ENCODE measurements at regions not wholly inside any gene's neighbourhood (a gene's known extent, or its start where the extent isn't known, plus 50 kb on each side); places are given as distances from the start of the nearest gene placed in this dataset.
"Not testable (repeated sequence)": the region's sequence is repeated elsewhere in the genome, so short reads cannot be mapped to it uniquely, and the experiment has no call there.

DNA sequence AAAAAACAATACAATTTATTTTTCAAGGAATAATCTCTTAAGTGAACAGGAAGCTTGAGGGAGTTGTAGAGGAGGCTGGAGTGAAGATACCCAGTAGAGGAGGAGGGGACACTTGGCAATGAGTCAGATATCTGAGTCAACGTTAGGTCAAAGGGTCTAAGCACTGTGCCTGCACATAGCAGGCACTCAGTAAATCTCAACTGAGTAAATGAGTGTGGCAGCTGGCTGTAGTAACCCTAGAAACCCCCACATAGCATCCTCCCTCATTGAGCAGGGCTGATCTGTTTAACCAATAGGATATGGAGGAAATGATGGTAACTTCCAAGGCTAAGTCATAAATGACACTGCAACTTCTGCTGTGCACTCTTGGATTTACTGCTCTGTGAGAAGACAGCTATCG lies 186.0 kb upstream of the FAM241A start:
- Mint-ChIP-seq H3K27ac (no peak overlapping the region), H3K4me3 (no peak overlapping the region), H3K4me1 (no peaks in the 10 kb centered on the region), H3K27me3 (no peaks in the 10 kb centered on the region), H3K9me3 (ENCODE audit: low read depth) (no peaks in the 10 kb centered on the region), H3K36me3 (ENCODE audit: low read depth) (no peaks in the 10 kb centered on the region)
- ChIA-PET POLR2A (interaction anchor here (0.7 kb wide), 1 partner anchor 11 kb away, joined by 4 read pairs; no protein-coding TSS in a partner anchor), CTCF (no interaction called here)
- DNase-seq (no peak), ATAC-seq (peak; percentile 49)
- intact Hi-C loops (cut with DNase I, micrococcal nuclease): no loop called here

DNA sequence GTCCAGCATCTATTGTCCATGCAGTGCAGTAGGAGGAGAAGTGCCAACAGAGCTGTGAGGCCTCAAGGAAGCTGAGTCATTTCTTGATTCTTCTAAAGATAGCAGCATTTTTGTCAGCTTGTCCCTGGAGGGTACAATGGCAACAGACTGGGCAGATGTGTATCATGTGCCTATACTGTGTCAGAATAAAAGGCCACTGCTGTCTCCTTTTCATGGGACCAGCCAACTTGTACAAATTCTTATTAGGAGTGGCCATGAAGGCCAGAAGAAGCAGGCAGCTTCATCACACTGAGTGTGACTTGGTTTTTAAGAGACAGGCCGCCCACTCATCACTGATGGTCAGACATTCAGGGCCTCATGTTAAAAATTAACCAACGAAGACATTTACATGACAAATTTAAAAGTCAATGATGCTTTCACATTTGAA lies 185.0 kb upstream of the FAM241A start:
- intact Hi-C loops (cut with DNase I, micrococcal nuclease): no loop called here
- H3K27me3 Mint-ChIP-seq: no peaks in the 10 kb centered on the region
- ATAC-seq (no peak), DNase-seq (no peak)
- H3K27ac Mint-ChIP-seq: no peak overlapping the region
- ChIA-PET CTCF (no interaction called here), POLR2A (no interaction called here)
- H3K36me3 Mint-ChIP-seq (ENCODE audit: low read depth): no peaks in the 10 kb centered on the region
- H3K4me1 Mint-ChIP-seq: no peaks in the 10 kb centered on the region
- no peaks in the 10 kb centered on the region for H3K9me3 Mint-ChIP-seq (ENCODE audit: low read depth)
- H3K4me3 Mint-ChIP-seq: no peak overlapping the region

DNA sequence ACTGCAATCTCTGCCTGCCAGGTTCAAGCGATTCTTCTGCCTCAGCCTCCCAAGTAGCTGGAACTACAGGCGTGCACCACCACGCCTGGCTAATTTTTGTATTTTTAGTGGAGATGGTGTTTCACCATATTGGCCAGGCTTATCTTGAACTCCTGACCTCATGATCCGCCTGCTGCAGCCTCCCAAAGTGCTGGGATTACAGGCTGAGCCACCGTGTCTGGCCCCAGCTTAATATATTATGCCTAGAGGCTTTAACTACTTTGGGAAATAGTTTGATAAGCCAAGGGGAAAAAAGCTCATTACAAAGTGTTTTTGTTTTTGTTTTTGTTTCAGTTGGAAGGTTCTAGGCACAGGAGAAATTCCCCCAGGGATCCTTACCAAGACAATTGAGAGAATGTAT lies 184.2 kb upstream of the FAM241A start:
- H3K4me1 Mint-ChIP-seq; H3K27ac Mint-ChIP-seq; CTCF ChIA-PET; H3K9me3 Mint-ChIP-seq (ENCODE audit: low read depth); intact Hi-C loops (cut with DNase I, micrococcal nuclease); POLR2A ChIA-PET; ATAC-seq; H3K36me3 Mint-ChIP-seq (ENCODE audit: low read depth); H3K27me3 Mint-ChIP-seq; DNase-seq; H3K4me3 Mint-ChIP-seq: not testable (repeated sequence)

DNA sequence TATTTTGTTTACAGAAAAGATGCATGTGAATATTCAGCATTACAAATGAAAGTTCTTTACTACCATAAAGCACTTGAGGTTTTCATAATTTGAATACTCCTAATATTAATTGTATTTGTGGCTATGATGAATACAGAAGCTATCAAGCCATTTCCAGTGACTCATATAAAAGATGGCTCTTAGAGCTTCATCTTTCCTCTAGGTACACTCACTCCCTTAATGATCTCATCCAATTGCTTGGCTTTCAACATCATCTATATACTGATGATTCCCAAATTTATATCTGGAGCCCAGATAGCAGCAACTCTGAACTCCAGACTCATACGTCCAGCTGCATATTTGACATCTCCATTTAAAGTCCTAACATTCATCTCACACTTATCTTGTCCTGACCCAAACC lies 183.4 kb upstream of the FAM241A start:
- no peak overlapping the region for H3K4me3 Mint-ChIP-seq
- no peaks in the 10 kb centered on the region for H3K4me1 Mint-ChIP-seq
- ATAC-seq: no peak
- H3K9me3 Mint-ChIP-seq (ENCODE audit: low read depth): no peaks in the 10 kb centered on the region
- no peak overlapping the region for H3K27ac Mint-ChIP-seq
- H3K27me3 Mint-ChIP-seq: no peaks in the 10 kb centered on the region
- ChIA-PET POLR2A (no interaction called here), CTCF (interaction anchor here (0.5 to 0.6 kb wide), 2 partner anchors 100 to 795 kb away, joined by 3 read pairs; no protein-coding TSS in a partner anchor)
- H3K36me3 Mint-ChIP-seq (ENCODE audit: low read depth): no peaks in the 10 kb centered on the region
- intact Hi-C loops (cut with DNase I, micrococcal nuclease): no loop called here
- DNase-seq: no peak

DNA sequence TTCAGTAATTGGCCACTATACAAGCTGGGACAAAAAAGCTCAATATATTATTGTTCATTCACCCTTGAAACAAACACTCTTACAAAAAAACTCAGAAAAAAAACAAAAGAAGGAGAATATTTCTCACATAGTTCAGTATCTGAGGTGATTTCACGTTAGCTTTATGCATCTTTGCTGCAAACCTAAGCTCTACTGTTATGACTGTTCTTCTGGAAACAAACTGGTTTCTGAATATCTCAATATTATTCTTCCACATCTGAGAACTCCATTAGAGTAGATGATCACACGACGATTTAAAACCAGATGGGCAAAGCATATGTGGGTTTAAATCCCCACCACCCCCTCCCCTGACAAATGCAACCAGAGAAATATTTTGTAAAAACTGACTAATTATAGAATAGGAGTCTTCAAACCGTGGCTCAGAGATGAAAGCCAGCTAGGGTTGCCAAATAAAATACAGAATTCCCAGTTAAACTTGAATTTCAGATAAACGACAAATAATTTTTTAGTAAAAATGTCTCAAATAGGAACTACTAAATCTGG lies 182.0 kb upstream of the FAM241A start:
- CTCF ChIA-PET: interaction anchor here (0.6 kb wide), 1 partner anchor 539 kb away, joined by 3 read pairs; no protein-coding TSS in a partner anchor
- intact Hi-C loops (cut with DNase I, micrococcal nuclease): no loop called here

DNA sequence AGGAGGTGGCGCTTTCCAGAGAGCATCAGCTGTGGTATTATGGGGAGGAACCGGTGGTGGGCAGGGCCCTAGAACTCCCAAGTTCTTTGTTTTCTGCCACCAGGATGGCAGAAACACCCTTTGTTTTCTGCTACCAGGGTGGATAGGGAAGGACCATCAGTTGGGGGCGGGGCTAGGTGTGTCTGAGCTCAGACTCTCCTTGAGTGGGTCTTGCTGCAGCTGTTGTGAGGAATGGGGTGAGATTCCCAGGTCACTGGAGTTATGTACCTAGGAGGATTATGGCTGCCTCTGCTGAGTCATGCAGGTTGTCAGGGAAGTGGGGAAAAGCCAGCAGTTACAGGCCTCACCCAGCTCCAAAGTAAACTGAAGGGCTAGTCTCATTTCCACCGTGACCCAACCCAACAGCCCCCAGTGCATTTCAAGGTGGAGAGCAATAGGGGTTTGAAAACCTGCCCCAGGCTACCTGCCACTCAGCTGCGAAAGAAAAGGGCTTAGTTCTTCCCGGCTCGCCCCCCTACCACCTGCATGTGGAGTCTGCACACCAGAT lies 167.8 kb upstream of the FAM241A start:
- DNase-seq (no peak), ATAC-seq (no peak)
- CTCF ChIA-PET: no interaction called here
- no peaks in the 10 kb centered on the region for H3K4me1 Mint-ChIP-seq
- POLR2A ChIA-PET: no interaction called here
- no peak overlapping the region for H3K4me3 Mint-ChIP-seq
- intact Hi-C loops (cut with DNase I, micrococcal nuclease): no loop called here
- no peaks in the 10 kb centered on the region for H3K36me3 Mint-ChIP-seq (ENCODE audit: low read depth)
- H3K9me3 Mint-ChIP-seq (ENCODE audit: low read depth): no peaks in the 10 kb centered on the region
- H3K27ac Mint-ChIP-seq: no peak overlapping the region
- peaks cover 9% of the 10 kb centered on the region for H3K27me3 Mint-ChIP-seq

More for the DNA sequence above, 182.0 kb upstream of the FAM241A start:
- DNase-seq (no peak), ATAC-seq (no peak)
- POLR2A ChIA-PET: no interaction called here
- no peak overlapping the region for H3K27ac Mint-ChIP-seq
- H3K27me3 Mint-ChIP-seq: no peaks in the 10 kb centered on the region
- no peaks in the 10 kb centered on the region for H3K9me3 Mint-ChIP-seq (ENCODE audit: low read depth)
- no peak overlapping the region for H3K4me3 Mint-ChIP-seq
- no peaks in the 10 kb centered on the region for H3K4me1 Mint-ChIP-seq
- no peaks in the 10 kb centered on the region for H3K36me3 Mint-ChIP-seq (ENCODE audit: low read depth)

DNA sequence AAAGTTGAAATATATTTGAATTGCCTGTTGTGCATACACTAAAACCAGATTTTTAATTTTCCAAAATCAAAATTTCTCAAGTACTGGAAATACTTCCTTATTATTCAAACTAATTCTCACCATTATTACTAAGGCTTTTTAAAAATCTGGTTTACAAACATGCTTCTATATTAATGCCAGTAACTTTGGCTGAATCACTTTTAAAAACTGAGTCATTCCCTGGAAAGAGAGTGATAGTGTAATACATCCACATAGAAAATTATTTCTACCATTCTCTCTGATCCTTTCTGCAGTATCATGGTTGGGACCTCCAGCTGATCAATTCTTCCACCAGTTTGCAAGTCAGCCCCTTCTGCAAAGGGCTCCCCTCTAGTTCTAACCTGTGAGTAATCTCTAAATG lies 165.3 kb upstream of the FAM241A start:
- H3K27me3 Mint-ChIP-seq: peaks cover 9% of the 10 kb centered on the region
- ATAC-seq (no peak), DNase-seq (no peak)
- intact Hi-C loops (cut with DNase I, micrococcal nuclease): no loop called here
- no peak overlapping the region for H3K27ac Mint-ChIP-seq
- no peaks in the 10 kb centered on the region for H3K36me3 Mint-ChIP-seq (ENCODE audit: low read depth)
- CTCF ChIA-PET: no interaction called here
- no peak overlapping the region for H3K4me3 Mint-ChIP-seq
- POLR2A ChIA-PET: no interaction called here
- no peaks in the 10 kb centered on the region for H3K4me1 Mint-ChIP-seq
- H3K9me3 Mint-ChIP-seq (ENCODE audit: low read depth): no peaks in the 10 kb centered on the region

DNA sequence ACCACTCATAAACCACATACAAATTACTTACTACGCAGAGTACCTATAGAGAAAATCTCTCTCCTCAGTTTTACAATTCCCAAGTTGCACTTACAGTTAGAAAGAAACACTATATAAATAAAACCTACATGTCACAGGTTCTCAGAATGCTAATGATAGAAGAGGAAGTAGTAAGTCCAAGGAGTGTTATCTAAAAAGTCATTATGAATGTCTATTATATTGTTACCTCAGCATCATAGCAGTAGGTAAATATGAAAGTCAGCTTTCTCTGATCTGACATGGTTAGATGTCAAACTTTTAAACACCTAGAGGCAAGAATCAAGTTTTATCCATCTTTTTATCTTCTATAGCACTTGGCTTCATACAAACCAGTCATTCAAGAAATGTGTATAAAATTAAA lies 163.2 kb upstream of the FAM241A start:
- H3K36me3 Mint-ChIP-seq (ENCODE audit: low read depth): no peaks in the 10 kb centered on the region
- intact Hi-C loops (cut with DNase I, micrococcal nuclease): no loop called here
- no peak for ATAC-seq

DNA sequence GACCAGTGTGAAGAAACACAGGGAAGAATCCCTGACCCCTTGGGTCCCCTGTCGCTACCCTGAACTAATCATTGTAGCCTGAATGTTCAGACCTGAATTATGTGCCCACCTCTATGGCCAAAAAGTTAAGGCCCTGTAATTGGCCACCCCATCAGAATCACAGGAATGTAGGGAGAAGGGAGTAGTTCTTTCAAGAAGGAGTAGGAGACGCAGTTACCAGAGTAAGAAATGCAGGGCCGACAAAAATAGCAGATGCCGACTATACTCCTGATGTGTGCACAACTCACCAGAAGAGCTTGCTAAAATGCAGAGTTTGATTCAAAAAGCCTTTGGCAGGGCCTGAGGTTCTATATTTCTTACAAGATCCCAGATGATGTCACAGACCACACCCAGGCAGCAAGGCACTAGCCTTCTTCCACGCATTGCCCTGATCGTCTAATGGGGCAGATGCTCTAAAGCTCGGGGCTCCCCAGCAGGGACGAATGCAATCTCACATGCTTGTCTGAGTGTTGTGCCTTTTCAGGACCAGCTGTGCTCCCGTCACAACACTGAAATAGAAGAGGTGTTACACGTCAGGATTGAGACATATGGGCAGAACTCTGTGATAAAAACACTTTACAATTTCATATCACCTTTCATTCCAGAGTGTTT lies 161.0 kb upstream of the FAM241A start:
- H3K27me3 Mint-ChIP-seq: peaks cover 11% of the 10 kb centered on the region
- DNase-seq: no peak
- no peak overlapping the region for H3K27ac Mint-ChIP-seq
- POLR2A ChIA-PET: no interaction called here
- H3K4me1 Mint-ChIP-seq: no peaks in the 10 kb centered on the region
- no peaks in the 10 kb centered on the region for H3K36me3 Mint-ChIP-seq (ENCODE audit: low read depth)
- no peaks in the 10 kb centered on the region for H3K9me3 Mint-ChIP-seq (ENCODE audit: low read depth)
- no peak for ATAC-seq
- intact Hi-C loops (cut with DNase I, micrococcal nuclease): no loop called here
- CTCF ChIA-PET: no interaction called here
- H3K4me3 Mint-ChIP-seq: no peak overlapping the region

More for the DNA sequence above, 163.2 kb upstream of the FAM241A start:
- no peaks in the 10 kb centered on the region for H3K4me1 Mint-ChIP-seq
- no peaks in the 10 kb centered on the region for H3K9me3 Mint-ChIP-seq (ENCODE audit: low read depth)
- ChIA-PET CTCF (interaction anchor here (1.5 kb wide), 1 partner anchor 10 kb away, joined by 4 read pairs; no protein-coding TSS in a partner anchor), POLR2A (no interaction called here)
- no peak for DNase-seq
- H3K27me3 Mint-ChIP-seq: peaks cover 11% of the 10 kb centered on the region
- no peak overlapping the region for H3K27ac Mint-ChIP-seq
- no peak overlapping the region for H3K4me3 Mint-ChIP-seq

DNA sequence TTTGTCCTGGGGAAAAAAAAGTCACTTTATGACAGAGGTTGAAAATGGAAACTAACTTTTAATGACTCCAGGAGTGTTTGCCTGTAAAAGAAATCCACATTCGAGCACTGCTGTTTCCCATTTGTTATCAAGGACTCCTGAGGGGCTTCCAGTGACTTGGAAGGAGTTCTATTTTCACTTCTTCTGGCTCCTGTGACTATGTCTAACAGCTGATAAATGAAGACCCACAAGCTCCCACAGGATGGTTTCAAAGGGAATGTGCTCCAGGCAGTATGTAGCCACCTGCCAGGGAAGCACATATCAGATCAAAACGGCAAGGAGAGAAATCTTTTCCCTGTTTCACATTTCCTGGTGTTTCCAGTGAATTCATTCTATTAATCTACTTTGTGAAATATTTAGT lies 159.8 kb upstream of the FAM241A start:
- H3K36me3 Mint-ChIP-seq (ENCODE audit: low read depth): no peaks in the 10 kb centered on the region
- no peak overlapping the region for H3K4me3 Mint-ChIP-seq
- no peak for ATAC-seq
- H3K9me3 Mint-ChIP-seq (ENCODE audit: low read depth): no peaks in the 10 kb centered on the region
- DNase-seq: no peak
- POLR2A ChIA-PET: no interaction called here
- no peaks in the 10 kb centered on the region for H3K4me1 Mint-ChIP-seq
- CTCF ChIA-PET: interaction anchor here (0.6 kb wide), 1 partner anchor 529 kb away, joined by 11 read pairs; no protein-coding TSS in a partner anchor
- intact Hi-C loops (cut with DNase I, micrococcal nuclease): no loop called here
- no peak overlapping the region for H3K27ac Mint-ChIP-seq
- H3K27me3 Mint-ChIP-seq: peaks cover 9% of the 10 kb centered on the region

DNA sequence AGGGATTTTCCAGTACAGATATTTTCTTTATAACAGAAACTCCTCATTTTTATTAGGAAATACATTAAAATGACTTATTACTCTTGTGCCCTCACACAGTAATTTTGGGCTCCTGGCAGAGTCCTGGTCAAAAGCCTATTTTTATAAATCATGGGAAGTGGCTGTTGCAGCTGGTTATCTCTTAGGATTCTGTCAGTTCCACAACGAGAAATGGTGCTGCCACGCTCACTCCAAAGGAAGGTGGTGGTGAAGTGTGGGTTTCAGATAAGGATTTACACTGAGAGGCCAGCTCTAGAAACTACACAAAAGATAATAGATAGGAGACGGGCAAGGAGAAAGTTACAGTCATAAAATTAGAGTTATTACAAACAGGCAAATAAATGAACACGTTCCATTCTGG lies 159.2 kb upstream of the FAM241A start:
- intact Hi-C loops (cut with DNase I, micrococcal nuclease): no loop called here

DNA sequence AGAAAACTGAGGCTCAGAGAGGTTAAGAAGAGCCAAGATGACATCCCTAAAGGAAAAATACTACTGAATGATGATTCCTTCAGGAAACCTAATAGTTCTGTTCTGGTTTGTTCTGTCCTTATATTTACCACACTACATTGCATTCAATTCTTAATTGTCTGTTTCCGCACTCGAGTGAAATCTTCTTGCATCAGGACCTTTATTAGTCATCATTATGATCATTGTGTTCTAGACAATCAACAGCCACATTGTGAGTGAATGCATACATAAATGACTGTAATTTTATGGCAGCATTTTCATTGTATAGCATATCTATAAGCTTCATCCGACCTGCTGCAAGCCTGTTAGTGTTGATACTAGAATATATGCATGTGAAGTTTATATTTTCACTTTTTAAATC lies 156.7 kb upstream of the FAM241A start:
- DNase-seq (no peak), ATAC-seq (no peak)
- Mint-ChIP-seq H3K27ac (no peak overlapping the region), H3K4me3 (no peak overlapping the region), H3K36me3 (ENCODE audit: low read depth) (no peaks in the 10 kb centered on the region), H3K9me3 (ENCODE audit: low read depth) (no peaks in the 10 kb centered on the region), H3K27me3 (peaks cover 22% of the 10 kb centered on the region), H3K4me1 (no peaks in the 10 kb centered on the region)
- intact Hi-C loops (cut with DNase I, micrococcal nuclease): no loop called here
- POLR2A ChIA-PET: no interaction called here
- CTCF ChIA-PET: interaction anchor here (0.6 kb wide), 1 partner anchor 23 kb away, joined by 4 read pairs; no protein-coding TSS in a partner anchor

More for the DNA sequence above, 159.2 kb upstream of the FAM241A start:
- ATAC-seq (no peak), DNase-seq (no peak)
- Mint-ChIP-seq H3K9me3 (ENCODE audit: low read depth) (no peaks in the 10 kb centered on the region), H3K4me3 (no peak overlapping the region), H3K27me3 (peaks cover 11% of the 10 kb centered on the region), H3K27ac (no peak overlapping the region), H3K36me3 (ENCODE audit: low read depth) (no peaks in the 10 kb centered on the region), H3K4me1 (no peaks in the 10 kb centered on the region)
- CTCF ChIA-PET: interaction anchor here (0.7 to 0.9 kb wide), 2 partner anchors 13 to 16 kb away, joined by 3 read pairs; no protein-coding TSS in a partner anchor
- POLR2A ChIA-PET: no interaction called here
